Gastroesophageal sphincter (tissue), 4 donors: ENCODE measurements at regions not wholly inside any gene's neighbourhood (a gene's known extent, or its start where the extent isn't known, plus 50 kb on each side); places are given as distances from the start of the nearest gene placed in this dataset.

Source experiments
- ATAC-seq: fragments of 150-250 bp; one replicate; pipeline ENCODE4 v1.9.1; 2016; ENCODE audit warnings: mild to moderate bottlenecking, moderate library complexity
- H3K27ac ChIP-seq, 4 donors: fragments of 200-600 bp; sonication (generic) in 3 of 4; 1 replicate in 3 of 4; 2 replicates in 1 of 4; pipeline ENCODE4 v1.5.1; 2016 to 2019
- H3K27me3 ChIP-seq: fragments of 200-600 bp; sonication (generic); one replicate; pipeline ENCODE4 v1.5.1; 2019
- H3K36me3 ChIP-seq, 2 donors: fragments of 200-600 bp; sonication (generic); one replicate each; pipeline ENCODE4 v1.5.1; 2019; ENCODE audit warnings: control low read depth in 1 of 2
- H3K4me1 ChIP-seq, 3 donors: fragments of 200-600 bp; sonication (generic); 1 replicate in 2 of 3; 2 replicates in 1 of 3; pipeline ENCODE4 v1.5.1; 2016 to 2019; ENCODE audit warnings: control low read depth in 2 of 3
- H3K4me3 ChIP-seq, 2 donors: fragments of 200-600 bp; sonication (generic); one replicate each; pipeline ENCODE4 v1.5.1; 2019; ENCODE audit warnings: mild to moderate bottlenecking in 1 of 2, moderate library complexity in 1 of 2
- H3K9me3 ChIP-seq, 3 donors: fragments of 200-600 bp; sonication (generic); one replicate each; pipeline ENCODE4 v1.5.1; 2017 to 2019; ENCODE audit warnings: control low read depth in 2 of 3
- CTCF ChIP-seq, 4 experiments: fragments of 200-600 bp in 2 of 4; fragments of 450-650 bp in 2 of 4; sonication (generic) in 1 of 4; IDR thresholded peaks; one replicate each; pipeline ENCODE4 v1.5.1; 2017 to 2019; ENCODE audit warnings: antibody characterized with exemption in 4 of 4, mild to moderate bottlenecking in 2 of 4, moderate library complexity in 2 of 4
- EP300 ChIP-seq: sonication (generic); formaldehyde crosslinking; IDR thresholded peaks from one replicate; pipeline ENCODE4 v1.6.1; 2017; ENCODE audit warnings: antibody characterized with exemption, mild to moderate bottlenecking
- POLR2A ChIP-seq, 2 donors: fragments of 450-650 bp; IDR thresholded peaks; one replicate each; pipeline ENCODE4 v1.6.1; 2017; ENCODE audit warnings: antibody characterized with exemption in 2 of 2, mild to moderate bottlenecking in 2 of 2, moderate library complexity in 1 of 2
- POLR2AphosphoS5 ChIP-seq: sonication (generic); formaldehyde crosslinking; IDR thresholded peaks from one replicate; pipeline ENCODE4 v1.6.1; 2017; ENCODE audit warnings: antibody characterized with exemption
- WGBS, 2 donors: methylation state at CpG; one replicate each; pipeline ENCODE4 v1.1.5; 2018; ENCODE audit warnings: low coverage in 1 of 2; 5-methylcytosine and 5-hydroxymethylcytosine counted together

- Histone ChIP-seq H3K36me3 (peaks cover 0 to 15% of the 10 kb centered on the region in 2 donors), H3K27me3 (no peaks in the 10 kb centered on the region), H3K4me1 (no peaks in the 10 kb centered on the region), H3K27ac (no peak overlapping the region), H3K9me3 (peaks cover 0 to 93% (median 0%) of the 10 kb centered on the region in 3 donors), H3K4me3 (no peak overlapping the region)
- no peak for ATAC-seq
- 100% methylated on average over 1 of the region's 7 CpGs; no CpG with 5 or more reads in 1 of the 2 donors for WGBS, 2 donors
- no peak for TF ChIP-seq CTCF (IDR thresholded peaks at IDR 0.05)
- TF ChIP-seq EP300 = no peak
- TF ChIP-seq POLR2A (IDR thresholded peaks at IDR 0.05) = no peak
- TF ChIP-seq POLR2AphosphoS5 = no peak
Observed at GRCh38 chr15:25243800-25244097, 195.1 kb downstream of the UBE3A start.

GRCh38 chr15:25244731-25245585 lies 193.9 kb downstream of the UBE3A start:
- TF ChIP-seq EP300 = no peak
- no peak for TF ChIP-seq CTCF (IDR thresholded peaks at IDR 0.05)
- no peak for TF ChIP-seq POLR2AphosphoS5
- TF ChIP-seq POLR2A (IDR thresholded peaks at IDR 0.05) = no peak
- WGBS, 2 donors = no CpG with 5 or more reads among the region's 15 CpGs

GRCh38 chr15:25245801-25246622 lies 192.8 kb downstream of the UBE3A start:
- H3K9me3 ChIP-seq = peaks cover 0 to 93% (median 0%) of the 10 kb centered on the region in 3 donors
- TF ChIP-seq CTCF (IDR thresholded peaks at IDR 0.05) = no peak
- no peak for TF ChIP-seq POLR2A (IDR thresholded peaks at IDR 0.05)
- TF ChIP-seq EP300 = no peak
- no peak for TF ChIP-seq POLR2AphosphoS5
- WGBS, 2 donors = no CpG with 5 or more reads among the region's 17 CpGs
- no peak for ATAC-seq
- no peak overlapping the region for H3K27ac ChIP-seq
- H3K27me3 ChIP-seq = no peaks in the 10 kb centered on the region
- no peaks in the 10 kb centered on the region for H3K4me1 ChIP-seq
- no peak overlapping the region for H3K4me3 ChIP-seq
- H3K36me3 ChIP-seq = peaks cover 0 to 15% of the 10 kb centered on the region in 2 donors

More at GRCh38 chr15:25244731-25245585, 193.9 kb downstream of the UBE3A start:
- Histone ChIP-seq H3K4me3 (no peak overlapping the region), H3K27me3 (no peaks in the 10 kb centered on the region), H3K4me1 (no peaks in the 10 kb centered on the region), H3K9me3 (peaks cover 0 to 93% (median 0%) of the 10 kb centered on the region in 3 donors), H3K36me3 (peaks cover 0 to 15% of the 10 kb centered on the region in 2 donors), H3K27ac (no peak overlapping the region)
- no peak for ATAC-seq

- no peaks in the 10 kb centered on the region for H3K27me3 ChIP-seq
- H3K4me1 ChIP-seq = no peaks in the 10 kb centered on the region
- no peak overlapping the region for H3K27ac ChIP-seq
- ATAC-seq = no peak
- 92 to 100% methylated on average over 1 to 8 of the region's 20 CpGs for WGBS, 2 donors
- peaks cover 0 to 95% (median 0%) of the 10 kb centered on the region in 3 donors for H3K9me3 ChIP-seq
- H3K36me3 ChIP-seq = peaks cover 0 to 15% of the 10 kb centered on the region in 2 donors
- no peak for TF ChIP-seq POLR2AphosphoS5
- TF ChIP-seq EP300 = no peak
- no peak for TF ChIP-seq CTCF (IDR thresholded peaks at IDR 0.05)
- TF ChIP-seq POLR2A (IDR thresholded peaks at IDR 0.05) = no peak
- no peak overlapping the region for H3K4me3 ChIP-seq
Observed at GRCh38 chr15:25246641-25247406, 192.0 kb downstream of the UBE3A start.
